Keratinocyte (primary cell): ENCODE measurements at regions not wholly inside any gene's neighbourhood (a gene's known extent, or its start where the extent isn't known, plus 50 kb on each side); places are given as distances from the start of the nearest gene placed in this dataset.
"Not testable (repeated sequence)": the region's sequence is repeated elsewhere in the genome, so short reads cannot be mapped to it uniquely, and the experiment has no call there.

ENCODE experiments used
- DNase-seq: peaks from one replicate; pipeline ENCODE4 v3.0.0-alpha.2; 2011; ENCODE audit warnings: low read depth, missing footprints, low spot score
- FAIRE-seq: peaks from 2 replicates; lab custom pipeline; 2011; peaks lifted over from hg19 to GRCh38; lab: Jason Lieb, UNC
- H2AFZ ChIP-seq: 2 replicates; pipeline ENCODE4 v1.6.0; 2012; ENCODE audit warnings: low read length, control low read depth, inconsistent platforms; ENCODE audit not compliant: control insufficient read depth
- H3K27ac ChIP-seq: 2 replicates; pipeline ENCODE4 v1.5.1; 2011; ENCODE audit warnings: low read length; ENCODE audit not compliant: control insufficient read depth, insufficient read depth
- H3K27me3 ChIP-seq: 3 replicates; pipeline ENCODE4 v1.6.0; 2011; ENCODE audit warnings: low read length; ENCODE audit not compliant: control insufficient read depth, insufficient read depth; ENCODE audit errors: extremely low read depth
- H3K36me3 ChIP-seq, 2 experiments: 2 replicates in 1 of 2; 3 replicates in 1 of 2; pipeline ENCODE4 v1.5.1; 2011; ENCODE audit warnings: low read length in 2 of 2, mild to moderate bottlenecking in 1 of 2; ENCODE audit not compliant: control insufficient read depth in 2 of 2, insufficient read depth in 2 of 2; ENCODE audit errors: extremely low read depth in 1 of 2
- H3K4me1 ChIP-seq: 3 replicates; pipeline ENCODE4 v1.5.1; 2011; ENCODE audit warnings: low read length; ENCODE audit not compliant: control insufficient read depth, insufficient read depth; ENCODE audit errors: extremely low read depth
- H3K4me2 ChIP-seq: 3 replicates; pipeline ENCODE4 v1.6.0; 2011; ENCODE audit warnings: low read depth, low read length; ENCODE audit not compliant: control insufficient read depth, insufficient read depth; ENCODE audit errors: extremely low read depth
- H3K4me3 ChIP-seq, 3 experiments: fragments of 200-600 bp in 1 of 3; sonication (generic) in 1 of 3; 2 replicates in 2 of 3; 3 replicates in 1 of 3; pipeline ENCODE4 v1.5.1; 2011 to 2016; ENCODE audit warnings: low read length in 3 of 3, mild to moderate bottlenecking in 3 of 3, control low read depth in 2 of 3, inconsistent platforms in 1 of 3, low read depth in 1 of 3, mixed read lengths in 1 of 3, mixed run types in 1 of 3, moderate library complexity in 1 of 3; ENCODE audit not compliant: control insufficient read depth in 2 of 3, insufficient read depth in 2 of 3; ENCODE audit errors: extremely low read depth in 1 of 3
- H3K79me2 ChIP-seq: 2 replicates; pipeline ENCODE4 v1.6.0; 2012; ENCODE audit warnings: low read length; ENCODE audit not compliant: control insufficient read depth, insufficient read depth
- H3K9ac ChIP-seq: 3 replicates; pipeline ENCODE4 v1.6.0; 2011; ENCODE audit warnings: low read length; ENCODE audit not compliant: control insufficient read depth, insufficient read depth; ENCODE audit errors: extremely low read depth
- H3K9me1 ChIP-seq: 3 replicates; pipeline ENCODE4 v1.6.0; 2011; ENCODE audit warnings: low read length; ENCODE audit not compliant: control insufficient read depth, insufficient read depth; ENCODE audit errors: extremely low read depth
- H3K9me3 ChIP-seq: 2 replicates; pipeline ENCODE4 v1.5.1; 2012; ENCODE audit warnings: low read depth, low read length; ENCODE audit not compliant: control insufficient read depth
- H4K20me1 ChIP-seq: 3 replicates; pipeline ENCODE4 v1.6.0; 2011; ENCODE audit warnings: low read length; ENCODE audit not compliant: control insufficient read depth, insufficient read depth; ENCODE audit errors: extremely low read depth
- CTCF ChIP-seq, 3 experiments: IDR thresholded peaks in 1 of 3; conservative IDR thresholded peaks in 1 of 3; optimal IDR thresholded peaks in 1 of 3; 2 replicates in 2 of 3; 3 replicates in 1 of 3; pipeline versions ENCODE3 to v1.5.1; 2011; ENCODE audit warnings: low read length in 3 of 3, mild to moderate bottlenecking in 3 of 3, moderate library complexity in 2 of 3, control low read depth in 1 of 3, inconsistent platforms in 1 of 3; ENCODE audit not compliant: insufficient read depth in 2 of 3; ENCODE audit errors: extremely low read depth in 1 of 3
- EZH2 ChIP-seq: IDR thresholded peaks from one replicate; pipeline ENCODE4 v1.6.1; 2012; ENCODE audit warnings: inconsistent platforms, mild to moderate bottlenecking, low read length, moderate library complexity
- dilution Hi-C: fragments of 300-500 bp; cut with MboI; formaldehyde crosslinking; loops from one replicate; pipeline ENCODE4 v1.7.0; 2020; ENCODE audit warnings: low sequenced_read_pairs; ENCODE audit not compliant: extremely low pct_ligation_motif_present

- H3K27ac ChIP-seq = no peak overlapping the region
- H3K36me3 ChIP-seq = no peaks in the 10 kb centered on the region
- H3K4me2 ChIP-seq = no peak overlapping the region
- no peaks in the 10 kb centered on the region for H3K4me1 ChIP-seq
- H3K79me2 ChIP-seq = no peaks in the 10 kb centered on the region
- dilution Hi-C loops = no loop called here
- H3K9me1 ChIP-seq = no peaks in the 10 kb centered on the region
- no peak overlapping the region for H3K9ac ChIP-seq
- no peak for FAIRE-seq
- H3K9me3 ChIP-seq = no peaks in the 10 kb centered on the region
- no peak for TF ChIP-seq EZH2
- TF ChIP-seq CTCF (optimal IDR thresholded peaks at IDR 0.05 in 1 of 3, IDR thresholded peaks at IDR 0.05 in 1 of 3, conservative IDR thresholded peaks at IDR 0.05 in 1 of 3; ENCODE audit: extremely low read depth in 1 of 3, insufficient read depth in 2 of 3, low read length in 3 of 3) = no peak
- H3K27me3 ChIP-seq = no peaks in the 10 kb centered on the region
- H2AFZ ChIP-seq = no peak overlapping the region
- H3K4me3 ChIP-seq = no peak overlapping the region
- DNase-seq = no peak
- H4K20me1 ChIP-seq = no peaks in the 10 kb centered on the region
Observed at GRCh38 chr7:91504919-91505318, 240.7 kb downstream of the FZD1 start.

GRCh38 chr7:91506966-91507365 lies 242.7 kb downstream of the FZD1 start:
- H3K4me2 ChIP-seq, H3K27me3 ChIP-seq, DNase-seq, H3K9ac ChIP-seq, H3K9me1 ChIP-seq, dilution Hi-C loops, H3K79me2 ChIP-seq, H3K36me3 ChIP-seq, FAIRE-seq, H3K27ac ChIP-seq, H3K4me1 ChIP-seq, H4K20me1 ChIP-seq, H2AFZ ChIP-seq, H3K4me3 ChIP-seq, H3K9me3 ChIP-seq: not testable (repeated sequence)

- H4K20me1 ChIP-seq, H3K9me3 ChIP-seq, H3K79me2 ChIP-seq, H3K4me2 ChIP-seq, H3K36me3 ChIP-seq, H3K4me3 ChIP-seq, H2AFZ ChIP-seq, DNase-seq, FAIRE-seq, H3K4me1 ChIP-seq, H3K9ac ChIP-seq, dilution Hi-C loops, H3K27me3 ChIP-seq, H3K27ac ChIP-seq, H3K9me1 ChIP-seq: not testable (repeated sequence)
Observed at GRCh38 chr7:91511861-91512260, 247.6 kb downstream of the FZD1 start.
